HL-60/S4 treated with retinoic acid at 250 ng/mL for 4 days and 3 days (cell line): ENCODE measurements at regions not wholly inside any gene's neighbourhood (a gene's known extent, or its start where the extent isn't known, plus 50 kb on each side); places are given as distances from the start of the nearest gene placed in this dataset.

ENCODE experiments used
- in situ Hi-C: fragments of 300-500 bp; cut with MboI; formaldehyde crosslinking; loops from 2 replicates; pipeline ENCODE4 v1.7.0; 2022; ENCODE audit warnings: low sequenced_read_pairs

- in situ Hi-C loops, result loop anchor here (25.0 kb wide), 1 partner anchor 295 kb away; no protein-coding TSS in a partner anchor
These were observed 74.9 kb upstream of the WASF3 start for GRCh38 chr13:26482451-26483197.

- in situ Hi-C loops, result loop anchor here (25.0 kb wide), 1 partner anchor 296 kb away; no protein-coding TSS in a partner anchor
These were observed 73.9 kb upstream of the WASF3 start for GRCh38 chr13:26483546-26483945.

GRCh38 chr13:26484196-26484595 lies 73.3 kb upstream of the WASF3 start:
- in situ Hi-C loops, result loop anchor here (25.0 kb wide), 1 partner anchor 297 kb away; no protein-coding TSS in a partner anchor

GRCh38 chr13:26485288-26485687 lies 72.2 kb upstream of the WASF3 start:
- in situ Hi-C loops, result loop anchor here (25.0 kb wide), 1 partner anchor 298 kb away; no protein-coding TSS in a partner anchor

GRCh38 chr13:26485786-26486185 lies 71.7 kb upstream of the WASF3 start:
- in situ Hi-C loops, result loop anchor here (25.0 kb wide), 1 partner anchor 298 kb away; no protein-coding TSS in a partner anchor

- in situ Hi-C loops, result loop anchor here (25.0 kb wide), 1 partner anchor 299 kb away; no protein-coding TSS in a partner anchor
These were observed 70.9 kb upstream of the WASF3 start for GRCh38 chr13:26486550-26486949.

- in situ Hi-C loops, result loop anchor here (25.0 kb wide), 1 partner anchor 300 kb away; no protein-coding TSS in a partner anchor
These were observed 69.7 kb upstream of the WASF3 start for GRCh38 chr13:26487781-26488180.

GRCh38 chr13:26488236-26489003 lies 69.1 kb upstream of the WASF3 start:
- in situ Hi-C loops, result loop anchor here (25.0 kb wide), 1 partner anchor 301 kb away; no protein-coding TSS in a partner anchor

GRCh38 chr13:26492301-26492700 lies 65.2 kb upstream of the WASF3 start:
- in situ Hi-C loops, result loop anchor here (25.0 kb wide), 1 partner anchor 305 kb away; no protein-coding TSS in a partner anchor

GRCh38 chr13:26494571-26495195 lies 62.8 kb upstream of the WASF3 start:
- in situ Hi-C loops, result loop anchor here (25.0 kb wide), 1 partner anchor 307 kb away; no protein-coding TSS in a partner anchor

- in situ Hi-C loops, result loop anchor here (25.0 kb wide), 1 partner anchor 308 kb away; no protein-coding TSS in a partner anchor
These were observed 61.7 kb upstream of the WASF3 start for GRCh38 chr13:26495750-26496149.

- in situ Hi-C loops, result loop anchor here (25.0 kb wide), 1 partner anchor 311 kb away; no protein-coding TSS in a partner anchor
These were observed 59.4 kb upstream of the WASF3 start for GRCh38 chr13:26497968-26498511.

GRCh38 chr13:26498656-26499601 lies 58.6 kb upstream of the WASF3 start:
- in situ Hi-C loops, result loop anchor here (25.0 kb wide), 1 partner anchor 312 kb away; no protein-coding TSS in a partner anchor

- in situ Hi-C loops, result no loop called here
These were observed 56.7 kb upstream of the WASF3 start for GRCh38 chr13:26500618-26501320.

GRCh38 chr13:26501641-26502040 lies 55.8 kb upstream of the WASF3 start:
- in situ Hi-C loops, result no loop called here

- in situ Hi-C loops, result no loop called here
These were observed 54.7 kb upstream of the WASF3 start for GRCh38 chr13:26502826-26503225.

GRCh38 chr13:26503826-26504594 lies 53.5 kb upstream of the WASF3 start:
- in situ Hi-C loops, result no loop called here
